ENCODE measurements at regions not wholly inside any gene's neighbourhood (a gene's known extent, or its start where the extent isn't known, plus 50 kb on each side); places are given as distances from the start of the nearest gene placed in this dataset.

- TF ChIP-seq RAD21 (conservative IDR thresholded peaks at IDR 0.05), result no peak
- no peak for TF ChIP-seq EZH2 (IDR thresholded peaks at IDR 0.05; ENCODE audit: borderline replicate concordance, insufficient read depth, low read length, poor library complexity, severe bottlenecking)
- TF ChIP-seq, protein P1, sequence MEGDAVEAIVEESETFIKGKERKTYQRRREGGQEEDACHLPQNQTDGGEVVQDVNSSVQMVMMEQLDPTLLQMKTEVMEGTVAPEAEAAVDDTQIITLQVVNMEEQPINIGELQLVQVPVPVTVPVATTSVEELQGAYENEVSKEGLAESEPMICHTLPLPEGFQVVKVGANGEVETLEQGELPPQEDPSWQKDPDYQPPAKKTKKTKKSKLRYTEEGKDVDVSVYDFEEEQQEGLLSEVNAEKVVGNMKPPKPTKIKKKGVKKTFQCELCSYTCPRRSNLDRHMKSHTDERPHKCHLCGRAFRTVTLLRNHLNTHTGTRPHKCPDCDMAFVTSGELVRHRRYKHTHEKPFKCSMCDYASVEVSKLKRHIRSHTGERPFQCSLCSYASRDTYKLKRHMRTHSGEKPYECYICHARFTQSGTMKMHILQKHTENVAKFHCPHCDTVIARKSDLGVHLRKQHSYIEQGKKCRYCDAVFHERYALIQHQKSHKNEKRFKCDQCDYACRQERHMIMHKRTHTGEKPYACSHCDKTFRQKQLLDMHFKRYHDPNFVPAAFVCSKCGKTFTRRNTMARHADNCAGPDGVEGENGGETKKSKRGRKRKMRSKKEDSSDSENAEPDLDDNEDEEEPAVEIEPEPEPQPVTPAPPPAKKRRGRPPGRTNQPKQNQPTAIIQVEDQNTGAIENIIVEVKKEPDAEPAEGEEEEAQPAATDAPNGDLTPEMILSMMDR (IDR thresholded peaks at IDR 0.05; ENCODE audit: poor library complexity, severe bottlenecking), result no peak
- no peak for TF ChIP-seq EP300 (conservative IDR thresholded peaks at IDR 0.05; ENCODE audit: poor library complexity, severe bottlenecking)
- TF ChIP-seq TAF1 (IDR thresholded peaks at IDR 0.05; ENCODE audit: low read depth), result no peak
- no peak for TF ChIP-seq POLR2AphosphoS5 (IDR thresholded peaks at IDR 0.05)
These were observed 217.3 kb downstream of the SNX10 start for GRCh38 chr7:26508917-26509316.

Measured in neural cell (in vitro differentiated cells).